OCI-LY1 (cell line): ENCODE measurements at regions not wholly inside any gene's neighbourhood (a gene's known extent, or its start where the extent isn't known, plus 50 kb on each side); places are given as distances from the start of the nearest gene placed in this dataset.
"Not testable (repeated sequence)": the region's sequence is repeated elsewhere in the genome, so short reads cannot be mapped to it uniquely, and the experiment has no call there.

Experiments
- H2AFZ ChIP-seq: fragments of 200-600 bp; sonication (generic), shearing (Covaris generic); 2 replicates; pipeline ENCODE4 v1.6.0; 2014; ENCODE audit warnings: antibody characterized with exemption, mild to moderate bottlenecking, low read length
- H3F3A ChIP-seq: fragments of 200-600 bp; sonication (generic), shearing (Covaris generic); 2 replicates; pipeline ENCODE4 v1.6.0; 2014; ENCODE audit warnings: mild to moderate bottlenecking, antibody characterized with exemption, low read length, moderate library complexity; ENCODE audit not compliant: insufficient read depth
- H3K27ac ChIP-seq: fragments of 200-600 bp; sonication (generic); 2 replicates; pipeline ENCODE4 v1.5.1; 2014; ENCODE audit warnings: low read length, mixed run types, mild to moderate bottlenecking, low read depth; ENCODE audit not compliant: poor library complexity, severe bottlenecking
- H3K27me3 ChIP-seq: fragments of 200-600 bp; sonication (generic); 2 replicates; pipeline ENCODE4 v1.6.0; 2014; ENCODE audit warnings: antibody characterized with exemption, mild to moderate bottlenecking, low read length, moderate library complexity; ENCODE audit not compliant: insufficient read depth
- H3K36me3 ChIP-seq: fragments of 200-600 bp; sonication (generic); 2 replicates; pipeline ENCODE4 v1.6.1; 2014; ENCODE audit warnings: mild to moderate bottlenecking, antibody characterized with exemption, low read length, moderate library complexity, mixed read lengths; ENCODE audit not compliant: insufficient read depth
- H3K4me1 ChIP-seq: fragments of 200-600 bp; sonication (generic); 2 replicates; pipeline ENCODE4 v1.5.1; 2014; ENCODE audit warnings: mild to moderate bottlenecking, low read length, moderate library complexity; ENCODE audit not compliant: insufficient read depth, severe bottlenecking
- H3K4me2 ChIP-seq: fragments of 200-600 bp; sonication (generic), shearing (Covaris generic); 2 replicates; pipeline ENCODE4 v1.6.1; 2014; ENCODE audit warnings: low read length
- H3K4me3 ChIP-seq: fragments of 200-600 bp; sonication (generic); 2 replicates; pipeline ENCODE4 v1.5.1; 2014; ENCODE audit warnings: low read length, low read depth, mild to moderate bottlenecking, mixed read lengths; ENCODE audit not compliant: poor library complexity, severe bottlenecking
- H3K79me2 ChIP-seq: fragments of 200-600 bp; shearing (Covaris generic); 2 replicates; pipeline ENCODE4 v1.6.1; 2016; ENCODE audit warnings: mixed run types, low read length, mixed read lengths; ENCODE audit not compliant: insufficient read depth
- H3K9ac ChIP-seq: fragments of 200-600 bp; sonication (generic), shearing (Covaris generic); 2 replicates; pipeline ENCODE4 v1.6.1; 2014; ENCODE audit warnings: mild to moderate bottlenecking, low read length, mixed read lengths
- H3K9me2 ChIP-seq: fragments of 200-600 bp; sonication (generic), shearing (Covaris generic); 2 replicates; pipeline ENCODE4 v1.6.1; 2014; ENCODE audit warnings: low read depth, mild to moderate bottlenecking, low read length, mixed read lengths
- H3K9me3 ChIP-seq: fragments of 200-600 bp; shearing (Covaris generic); 2 replicates; pipeline ENCODE4 v1.6.1; 2014; ENCODE audit warnings: low read length, mixed read lengths
- H4K20me1 ChIP-seq: fragments of 200-600 bp; sonication (generic), shearing (Covaris generic); 2 replicates; pipeline ENCODE4 v1.6.0; 2016; ENCODE audit warnings: mild to moderate bottlenecking, low read length; ENCODE audit not compliant: insufficient read depth
- CTCF ChIP-seq: fragments of 200-600 bp; sonication (generic), shearing (Covaris generic); IDR thresholded peaks from 2 replicates; pipeline ENCODE4 v1.5.1; 2017; ENCODE audit warnings: mild to moderate bottlenecking, antibody characterized with exemption, low read length, moderate library complexity, mixed read lengths
- EZH2 ChIP-seq: fragments of 200-600 bp; sonication (generic), shearing (Covaris generic); IDR thresholded peaks from 2 replicates; pipeline ENCODE4 v1.8.0; 2017; ENCODE audit warnings: borderline replicate concordance, mixed run types, mild to moderate bottlenecking, antibody characterized with exemption, low read length, moderate library complexity, mixed read lengths

- H3K4me1 ChIP-seq, result no peaks in the 10 kb centered on the region
- H3F3A ChIP-seq, result no peaks in the 10 kb centered on the region
- no peaks in the 10 kb centered on the region for H3K27me3 ChIP-seq
- H3K4me3 ChIP-seq, result no peak overlapping the region
- no peaks in the 10 kb centered on the region for H3K79me2 ChIP-seq
- TF ChIP-seq CTCF, result no peak
- H3K9ac ChIP-seq, result no peak overlapping the region
- H4K20me1 ChIP-seq, result no peaks in the 10 kb centered on the region
- H3K9me3 ChIP-seq, result no peaks in the 10 kb centered on the region
- no peaks in the 10 kb centered on the region for H3K9me2 ChIP-seq
- H3K4me2 ChIP-seq, result no peak overlapping the region
- H3K27ac ChIP-seq, result no peak overlapping the region
- H3K36me3 ChIP-seq, result no peaks in the 10 kb centered on the region
- H2AFZ ChIP-seq, result no peak overlapping the region
Measured at GRCh38 chr6:81878479-81878878, 126.0 kb upstream of the TENT5A start.

- Histone ChIP-seq H3K79me2 (no peaks in the 10 kb centered on the region), H3K4me3 (no peak overlapping the region), H3K27ac (no peak overlapping the region), H3K4me1 (no peaks in the 10 kb centered on the region), H2AFZ (no peak overlapping the region), H3K9ac (no peak overlapping the region), H3K9me3 (no peaks in the 10 kb centered on the region), H3F3A (no peaks in the 10 kb centered on the region), H3K36me3 (no peaks in the 10 kb centered on the region), H3K27me3 (no peaks in the 10 kb centered on the region), H3K9me2 (no peaks in the 10 kb centered on the region), H3K4me2 (no peak overlapping the region), H4K20me1 (no peaks in the 10 kb centered on the region)
- TF ChIP-seq CTCF (no peak), EZH2 (no peak)
Measured at GRCh38 chr6:81876971-81877370, 124.5 kb upstream of the TENT5A start.

GRCh38 chr6:81875782-81876293 is 123.4 kb upstream of the TENT5A start:
- Histone ChIP-seq H3K27ac (no peak overlapping the region), H3K27me3 (no peaks in the 10 kb centered on the region), H3K9ac (no peak overlapping the region), H3K9me2 (no peaks in the 10 kb centered on the region), H3K9me3 (no peaks in the 10 kb centered on the region), H3K36me3 (no peaks in the 10 kb centered on the region), H3K4me3 (no peak overlapping the region), H3F3A (no peaks in the 10 kb centered on the region), H3K4me1 (no peaks in the 10 kb centered on the region), H2AFZ (no peak overlapping the region), H3K79me2 (no peaks in the 10 kb centered on the region), H3K4me2 (no peak overlapping the region), H4K20me1 (no peaks in the 10 kb centered on the region)
- no peak for TF ChIP-seq EZH2
- TF ChIP-seq CTCF, result no peak

- H3K4me1 ChIP-seq, H3K4me2 ChIP-seq, H3K9ac ChIP-seq, H4K20me1 ChIP-seq, H3K9me2 ChIP-seq, H2AFZ ChIP-seq, H3K27ac ChIP-seq, H3K9me3 ChIP-seq, H3K36me3 ChIP-seq, H3K4me3 ChIP-seq, H3F3A ChIP-seq, H3K27me3 ChIP-seq, H3K79me2 ChIP-seq: not testable (repeated sequence)
Measured at GRCh38 chr6:81869749-81870508, 117.4 kb upstream of the TENT5A start.
